Neural cell (in vitro differentiated cells): ENCODE measurements at regions not wholly inside any gene's neighbourhood (a gene's known extent, or its start where the extent isn't known, plus 50 kb on each side); places are given as distances from the start of the nearest gene placed in this dataset.

ENCODE experiments used
- H2AFZ ChIP-seq: fragments of 200-600, 300-800 bp; sonication (generic), shearing (Covaris generic); 2 replicates; pipeline ENCODE4 v1.6.0; 2014; ENCODE audit warnings: low read depth, mild to moderate bottlenecking, antibody characterized with exemption, low read length, moderate library complexity
- H3F3A ChIP-seq: fragments of 200-600 bp; shearing (Covaris generic); 2 replicates; pipeline ENCODE4 v1.6.1; 2016; ENCODE audit warnings: mild to moderate bottlenecking, moderate library complexity, mixed read lengths, antibody characterized with exemption, low read length; ENCODE audit not compliant: insufficient read depth, poor library complexity, severe bottlenecking
- H3K27ac ChIP-seq: fragments of 200-600, 300-800 bp; sonication (generic), shearing (Covaris generic); 2 replicates; pipeline ENCODE4 v1.5.1; 2014; ENCODE audit warnings: mild to moderate bottlenecking, low read length, moderate library complexity
- H3K27me3 ChIP-seq: fragments of 300-800, 200-600 bp; sonication (generic), shearing (Covaris generic); 2 replicates; pipeline ENCODE4 v1.6.0; 2014; ENCODE audit warnings: mild to moderate bottlenecking, low read depth, low read length, moderate library complexity; ENCODE audit not compliant: insufficient read depth
- H3K36me3 ChIP-seq: fragments of 300-800, 200-600 bp; sonication (generic), shearing (Covaris generic); 2 replicates; pipeline ENCODE4 v1.5.1; 2014; ENCODE audit warnings: mild to moderate bottlenecking, antibody characterized with exemption, low read length, moderate library complexity; ENCODE audit not compliant: insufficient read depth
- H3K4me2 ChIP-seq: fragments of 300-800, 200-600 bp; sonication (generic), shearing (Covaris generic); 2 replicates; pipeline ENCODE4 v1.6.0; 2014; ENCODE audit warnings: mild to moderate bottlenecking, low read length
- H3K4me3 ChIP-seq: fragments of 300-800, 200-600 bp; sonication (generic), shearing (Covaris generic); 2 replicates; pipeline ENCODE4 v1.5.1; 2014; ENCODE audit warnings: mild to moderate bottlenecking, low read length, moderate library complexity
- H3K79me2 ChIP-seq: fragments of 200-600 bp; shearing (Covaris generic); replicated peaks from 2 replicates; pipeline ENCODE4 v1.6.0; 2014; ENCODE audit warnings: mild to moderate bottlenecking, low read length, moderate library complexity; ENCODE audit not compliant: insufficient read depth
- H3K9ac ChIP-seq: fragments of 300-800, 200-600 bp; sonication (generic), shearing (Covaris generic); 2 replicates; pipeline ENCODE4 v1.6.1; 2016; ENCODE audit warnings: mild to moderate bottlenecking, low read length, mixed read lengths
- H3K9me2 ChIP-seq: fragments of 200-600 bp; shearing (Covaris generic); 2 replicates; pipeline ENCODE4 v1.6.1; 2016; ENCODE audit warnings: mild to moderate bottlenecking, low read length, mixed read lengths; ENCODE audit not compliant: insufficient read depth
- H3K9me3 ChIP-seq: fragments of 200-600, 300-800 bp; sonication (generic), shearing (Covaris generic); 2 replicates; pipeline ENCODE4 v1.6.1; 2016; ENCODE audit warnings: mild to moderate bottlenecking, mixed run types, low read length, moderate library complexity, mixed read lengths
- H4K20me1 ChIP-seq: fragments of 200-600 bp; shearing (Covaris generic); 2 replicates; pipeline ENCODE4 v1.6.1; 2016; ENCODE audit warnings: mild to moderate bottlenecking, mixed run types; ENCODE audit not compliant: insufficient read depth
- CTCF ChIP-seq: fragments of 450-650 bp; IDR thresholded peaks from 2 replicates; pipeline ENCODE4 v1.5.1; 2014; ENCODE audit warnings: antibody characterized with exemption, mild to moderate bottlenecking, moderate library complexity; ENCODE audit not compliant: poor library complexity, severe bottlenecking
- EP300 ChIP-seq: fragments of 450-650 bp; conservative IDR thresholded peaks from 2 replicates; pipeline ENCODE4 v1.6.1; 2014; ENCODE audit warnings: antibody characterized with exemption, mild to moderate bottlenecking, moderate library complexity; ENCODE audit not compliant: poor library complexity, severe bottlenecking
- EZH2 ChIP-seq: fragments of 200-600, 300-800 bp; shearing (Covaris generic), sonication (generic); IDR thresholded peaks from 2 replicates; pipeline ENCODE4 v1.6.1; 2014; ENCODE audit warnings: antibody characterized with exemption, low read length, borderline replicate concordance, mild to moderate bottlenecking; ENCODE audit not compliant: insufficient read depth, poor library complexity, severe bottlenecking
- MXI1 ChIP-seq: fragments of 450-650 bp; conservative IDR thresholded peaks from 2 replicates; pipeline ENCODE4 v1.6.1; 2014; ENCODE audit warnings: antibody characterized with exemption, mild to moderate bottlenecking; ENCODE audit not compliant: poor library complexity, severe bottlenecking
- POLR2AphosphoS5 ChIP-seq: IDR thresholded peaks from 2 replicates; pipeline ENCODE4 v1.6.1; 2012
- RAD21 ChIP-seq: fragments of 450-650 bp; conservative IDR thresholded peaks from 2 replicates; pipeline ENCODE4 v1.6.1; 2014; ENCODE audit warnings: antibody characterized with exemption, mild to moderate bottlenecking, moderate library complexity
- REST ChIP-seq: IDR thresholded peaks from 2 replicates; pipeline ENCODE4 v1.6.1; 2012; ENCODE audit warnings: borderline replicate concordance
- SMC3 ChIP-seq: fragments of 450-650 bp; conservative IDR thresholded peaks from 2 replicates; pipeline ENCODE4 v1.6.1; 2014; ENCODE audit warnings: antibody characterized with exemption, mild to moderate bottlenecking, moderate library complexity; ENCODE audit not compliant: poor library complexity
- TAF1 ChIP-seq: IDR thresholded peaks from 2 replicates; pipeline ENCODE4 v1.6.1; 2012; ENCODE audit warnings: low read depth

GRCh38 chr22:34763496-34763895, 302.5 kb upstream of the ISX start:
- H3K27ac ChIP-seq = no peak overlapping the region
- H3K79me2 ChIP-seq = no peaks in the 10 kb centered on the region
- H3K4me2 ChIP-seq = no peak overlapping the region
- H3F3A ChIP-seq = no peaks in the 10 kb centered on the region
- H4K20me1 ChIP-seq = no peaks in the 10 kb centered on the region
- no peak overlapping the region for H2AFZ ChIP-seq
- no peak for TF ChIP-seq REST
- TF ChIP-seq SMC3 = no peak
- TF ChIP-seq EP300 = no peak
- no peak for TF ChIP-seq RAD21
- TF ChIP-seq MXI1 = no peak
- no peak for TF ChIP-seq POLR2AphosphoS5
- TF ChIP-seq CTCF = no peak
- TF ChIP-seq TAF1 = no peak
- no peak for TF ChIP-seq EZH2
- no peaks in the 10 kb centered on the region for H3K36me3 ChIP-seq
- H3K9me3 ChIP-seq = no peaks in the 10 kb centered on the region
- no peaks in the 10 kb centered on the region for H3K27me3 ChIP-seq
- H3K4me3 ChIP-seq = no peak overlapping the region
- no peaks in the 10 kb centered on the region for H3K9me2 ChIP-seq
- H3K9ac ChIP-seq = no peak overlapping the region

- Histone ChIP-seq H3K9me3 (no peaks in the 10 kb centered on the region), H3K4me3 (no peak overlapping the region), H3K79me2 (no peaks in the 10 kb centered on the region), H3K36me3 (no peaks in the 10 kb centered on the region), H2AFZ (no peak overlapping the region), H3K4me2 (no peak overlapping the region), H3K9ac (no peak overlapping the region), H3K27ac (no peak overlapping the region), H4K20me1 (no peaks in the 10 kb centered on the region), H3F3A (no peaks in the 10 kb centered on the region), H3K9me2 (no peaks in the 10 kb centered on the region), H3K27me3 (no peaks in the 10 kb centered on the region)
- TF ChIP-seq EP300 (no peak), POLR2AphosphoS5 (no peak), EZH2 (no peak), CTCF (no peak), TAF1 (no peak), RAD21 (no peak), SMC3 (no peak), MXI1 (no peak), REST (no peak)
Measured at GRCh38 chr22:34765115-34765514, 300.8 kb upstream of the ISX start.
